Ishikawa (cell line): ENCODE measurements at regions not wholly inside any gene's neighbourhood (a gene's known extent, or its start where the extent isn't known, plus 50 kb on each side); places are given as distances from the start of the nearest gene placed in this dataset.

Source experiments
- CEBPB ChIP-seq: IDR thresholded peaks from 2 replicates; pipeline ENCODE4 v1.6.1; 2012
- CREB1 ChIP-seq: IDR thresholded peaks from 2 replicates; pipeline ENCODE4 v1.6.1; 2012; ENCODE audit warnings: low read depth
- EGR1 ChIP-seq: IDR thresholded peaks from 2 replicates; pipeline ENCODE4 v1.6.1; 2012
- EP300 ChIP-seq: IDR thresholded peaks from 2 replicates; pipeline ENCODE4 v1.6.1; 2012; ENCODE audit warnings: borderline replicate concordance
- FOXM1 ChIP-seq: IDR thresholded peaks from 2 replicates; pipeline ENCODE4 v1.6.1; 2012; ENCODE audit warnings: low read depth, borderline replicate concordance
- NFIC ChIP-seq: IDR thresholded peaks from 2 replicates; pipeline ENCODE4 v1.6.1; 2012
- RAD21 ChIP-seq: IDR thresholded peaks from 2 replicates; pipeline ENCODE4 v1.6.1; 2012; ENCODE audit warnings: low read depth
- TAF1 ChIP-seq: IDR thresholded peaks from 2 replicates; pipeline ENCODE4 v1.6.1; 2012; ENCODE audit warnings: low read depth, mild to moderate bottlenecking
- TCF12 ChIP-seq: IDR thresholded peaks from 2 replicates; pipeline ENCODE4 v1.6.1; 2012; ENCODE audit warnings: low read depth
- TEAD4 ChIP-seq: IDR thresholded peaks from 2 replicates; pipeline ENCODE4 v1.6.1; 2012
- USF1 ChIP-seq: IDR thresholded peaks from 2 replicates; pipeline ENCODE4 v1.6.1; 2012
- YY1 ChIP-seq: IDR thresholded peaks from 2 replicates; pipeline ENCODE4 v1.6.1; 2012; ENCODE audit warnings: low read depth
- ZBTB7A ChIP-seq: IDR thresholded peaks from 2 replicates; pipeline ENCODE4 v1.6.1; 2012; ENCODE audit warnings: low read depth
- TF ChIP-seq, protein P1 (sequence below): IDR thresholded peaks from 2 replicates; pipeline ENCODE4 v1.6.1; 2012; ENCODE audit warnings: low read depth, mild to moderate bottlenecking
- TF ChIP-seq, protein P2 (sequence below): IDR thresholded peaks from 2 replicates; pipeline ENCODE4 v1.6.1; 2012

- TF ChIP-seq, protein P1, sequence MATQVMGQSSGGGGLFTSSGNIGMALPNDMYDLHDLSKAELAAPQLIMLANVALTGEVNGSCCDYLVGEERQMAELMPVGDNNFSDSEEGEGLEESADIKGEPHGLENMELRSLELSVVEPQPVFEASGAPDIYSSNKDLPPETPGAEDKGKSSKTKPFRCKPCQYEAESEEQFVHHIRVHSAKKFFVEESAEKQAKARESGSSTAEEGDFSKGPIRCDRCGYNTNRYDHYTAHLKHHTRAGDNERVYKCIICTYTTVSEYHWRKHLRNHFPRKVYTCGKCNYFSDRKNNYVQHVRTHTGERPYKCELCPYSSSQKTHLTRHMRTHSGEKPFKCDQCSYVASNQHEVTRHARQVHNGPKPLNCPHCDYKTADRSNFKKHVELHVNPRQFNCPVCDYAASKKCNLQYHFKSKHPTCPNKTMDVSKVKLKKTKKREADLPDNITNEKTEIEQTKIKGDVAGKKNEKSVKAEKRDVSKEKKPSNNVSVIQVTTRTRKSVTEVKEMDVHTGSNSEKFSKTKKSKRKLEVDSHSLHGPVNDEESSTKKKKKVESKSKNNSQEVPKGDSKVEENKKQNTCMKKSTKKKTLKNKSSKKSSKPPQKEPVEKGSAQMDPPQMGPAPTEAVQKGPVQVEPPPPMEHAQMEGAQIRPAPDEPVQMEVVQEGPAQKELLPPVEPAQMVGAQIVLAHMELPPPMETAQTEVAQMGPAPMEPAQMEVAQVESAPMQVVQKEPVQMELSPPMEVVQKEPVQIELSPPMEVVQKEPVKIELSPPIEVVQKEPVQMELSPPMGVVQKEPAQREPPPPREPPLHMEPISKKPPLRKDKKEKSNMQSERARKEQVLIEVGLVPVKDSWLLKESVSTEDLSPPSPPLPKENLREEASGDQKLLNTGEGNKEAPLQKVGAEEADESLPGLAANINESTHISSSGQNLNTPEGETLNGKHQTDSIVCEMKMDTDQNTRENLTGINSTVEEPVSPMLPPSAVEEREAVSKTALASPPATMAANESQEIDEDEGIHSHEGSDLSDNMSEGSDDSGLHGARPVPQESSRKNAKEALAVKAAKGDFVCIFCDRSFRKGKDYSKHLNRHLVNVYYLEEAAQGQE = no peak
- TF ChIP-seq ZBTB7A = no peak
- TF ChIP-seq CREB1 = no peak
Measured at GRCh38 chr18:51864219-51864965, 475.6 kb upstream of the DCC start.

DNA sequence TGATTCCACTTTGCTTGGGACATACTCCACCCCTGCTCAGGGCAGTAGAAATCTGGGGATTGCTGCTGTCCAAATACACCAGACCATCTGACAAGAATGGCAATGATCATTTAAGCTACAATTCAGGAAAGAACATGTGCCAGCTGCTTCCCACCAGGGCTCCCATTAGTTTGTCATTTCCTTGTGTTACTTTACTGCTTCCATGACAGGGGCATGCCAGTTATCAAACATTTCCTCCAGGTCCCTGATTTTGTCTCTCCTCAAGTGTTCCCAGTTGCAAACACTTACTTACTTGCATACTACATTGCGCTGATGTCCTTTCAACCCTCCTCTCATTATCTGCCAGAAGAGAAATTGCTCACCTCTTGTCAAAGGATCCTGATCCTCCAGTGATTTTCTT is 474.5 kb upstream of the DCC start:
- TF ChIP-seq NFIC (no peak), EGR1 (no peak), TCF12 (no peak), USF1 (no peak), ZBTB7A (no peak), CEBPB (no peak), CREB1 (no peak), EP300 (no peak), FOXM1 (no peak), YY1 (no peak), TAF1 (no peak), TEAD4 (no peak), RAD21 (no peak)
- TF ChIP-seq, protein P1 = no peak
- TF ChIP-seq, protein P2, sequence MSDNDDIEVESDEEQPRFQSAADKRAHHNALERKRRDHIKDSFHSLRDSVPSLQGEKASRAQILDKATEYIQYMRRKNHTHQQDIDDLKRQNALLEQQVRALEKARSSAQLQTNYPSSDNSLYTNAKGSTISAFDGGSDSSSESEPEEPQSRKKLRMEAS = no peak

DNA sequence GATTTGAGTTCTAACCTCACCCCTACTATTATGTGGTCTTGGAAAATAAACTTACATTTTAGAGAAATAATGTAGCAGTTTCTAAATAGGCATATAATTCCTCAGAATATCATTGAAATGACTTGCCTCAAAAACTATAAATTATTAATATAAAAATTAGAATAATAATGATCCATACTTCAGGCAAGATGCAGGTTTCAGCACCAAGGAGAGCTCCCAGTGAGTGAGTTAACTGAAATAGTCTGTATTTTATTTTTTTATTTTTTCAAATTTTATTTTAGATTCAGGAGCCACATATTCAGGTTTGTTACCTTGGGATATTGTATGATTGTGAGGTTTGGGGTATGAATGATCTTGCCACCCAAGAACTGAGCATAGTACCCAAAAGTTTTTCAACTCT is 472.2 kb upstream of the DCC start:
- TF ChIP-seq TAF1 = no peak
- TF ChIP-seq, protein P1 = peak; percentile 79

DNA sequence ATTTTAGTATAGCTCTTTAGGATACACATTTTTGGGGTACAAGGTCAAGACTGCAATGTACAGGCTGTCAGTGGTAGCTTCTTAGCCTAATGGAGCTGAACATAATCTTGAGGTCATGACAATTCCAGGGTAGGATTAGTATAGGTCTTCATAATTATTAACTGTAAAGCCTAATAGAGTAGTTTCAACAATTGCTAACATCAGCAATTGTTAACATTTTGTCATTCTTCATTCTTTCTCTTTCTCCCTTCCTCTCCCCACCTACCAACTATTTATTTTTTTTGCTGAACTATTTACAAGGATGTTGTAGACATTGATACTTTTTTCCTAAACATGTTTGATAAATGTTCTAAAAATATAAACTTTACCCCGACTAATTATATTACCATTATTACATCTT is 461.3 kb upstream of the DCC start:
- no peak for TF ChIP-seq YY1
- TF ChIP-seq NFIC = no peak
- TF ChIP-seq, protein P2 = no peak
- TF ChIP-seq, protein P1 = no peak
- TF ChIP-seq RAD21 = no peak
- no peak for TF ChIP-seq CEBPB
- no peak for TF ChIP-seq EGR1
- TF ChIP-seq ZBTB7A = no peak
- no peak for TF ChIP-seq FOXM1
- no peak for TF ChIP-seq USF1
- TF ChIP-seq TCF12 = no peak
